GM19043 (cell line): ENCODE measurements at regions not wholly inside any gene's neighbourhood (a gene's known extent, or its start where the extent isn't known, plus 50 kb on each side); places are given as distances from the start of the nearest gene placed in this dataset.
"Not testable (repeated sequence)": the region's sequence is repeated elsewhere in the genome, so short reads cannot be mapped to it uniquely, and the experiment has no call there.

ENCODE experiments used
- ATAC-seq: cut with Tn5 transposase; IDR thresholded peaks from one replicate; pipeline ENCODE4 v1.9.1; 2021; ENCODE audit warnings: low read depth; ENCODE audit not compliant: unreplicated experiment

DNA sequence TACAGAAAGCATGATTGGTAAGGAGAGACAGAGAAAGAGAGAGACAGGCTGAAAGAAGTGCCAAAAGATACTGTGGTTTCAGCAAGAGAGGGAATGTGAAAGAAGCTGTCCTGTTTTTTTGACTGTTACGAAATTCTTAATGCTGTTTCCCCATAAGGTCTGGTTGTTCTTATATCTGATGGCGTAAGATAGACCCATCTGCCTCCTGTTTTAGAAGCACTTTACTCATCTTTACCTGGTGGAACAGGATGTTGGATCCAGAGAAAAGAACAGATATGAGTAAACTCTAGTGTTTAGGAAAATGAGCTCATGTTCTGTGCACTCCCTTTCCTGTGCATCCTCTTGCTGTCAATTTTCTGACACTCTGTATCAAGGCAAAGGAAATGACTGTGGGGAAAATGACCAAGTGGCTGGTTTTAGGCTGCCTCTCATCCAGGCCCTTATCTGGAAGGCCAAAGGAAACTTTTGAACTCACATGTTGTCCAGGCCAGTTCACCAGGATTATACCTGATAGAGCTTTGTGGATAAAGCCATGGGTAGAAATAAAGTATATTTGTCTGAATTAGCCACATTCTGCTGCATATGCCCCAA lies 311.7 kb upstream of the HTR2C start:
- no peak for ATAC-seq

DNA sequence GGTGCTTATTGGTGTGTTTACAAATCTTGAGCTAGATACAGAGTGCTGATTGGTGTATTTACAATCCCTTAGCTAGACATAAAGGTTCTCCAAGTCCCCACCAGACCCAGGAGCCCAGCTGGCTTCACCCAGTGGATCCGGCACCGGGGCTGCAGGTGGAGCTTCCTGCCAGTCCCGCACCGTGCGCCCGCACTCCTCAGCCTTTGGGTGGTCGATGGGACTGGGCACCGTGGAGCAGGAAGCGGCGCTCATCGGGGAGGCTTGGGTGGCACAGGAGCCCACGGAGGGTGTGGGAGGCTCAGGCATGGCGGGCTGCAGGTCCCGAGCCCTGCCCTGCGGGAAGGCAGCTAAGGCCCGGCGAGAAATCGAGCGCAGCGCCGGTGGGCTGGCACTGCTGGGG lies 313.5 kb upstream of the HTR2C start:
- not testable (repeated sequence) for ATAC-seq

DNA sequence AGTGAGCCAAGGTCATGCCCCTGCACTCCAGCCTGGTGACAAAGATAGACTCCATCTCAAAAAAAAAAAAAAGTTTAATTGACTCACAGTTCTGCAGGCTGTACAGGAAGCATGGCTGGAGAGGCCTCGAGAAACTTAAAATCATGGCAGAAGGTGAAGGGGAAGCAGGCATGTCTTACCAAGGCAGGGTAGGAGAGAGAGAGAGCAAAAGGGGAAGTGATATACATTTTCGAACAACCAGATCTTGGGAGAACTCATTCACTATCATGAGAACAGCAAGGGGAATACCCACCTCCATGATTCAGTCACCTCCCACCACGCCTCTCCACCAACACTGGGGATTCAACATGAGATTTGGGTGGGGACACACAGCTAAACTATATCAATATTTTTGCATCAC lies 315.2 kb upstream of the HTR2C start:
- ATAC-seq, result no peak

DNA sequence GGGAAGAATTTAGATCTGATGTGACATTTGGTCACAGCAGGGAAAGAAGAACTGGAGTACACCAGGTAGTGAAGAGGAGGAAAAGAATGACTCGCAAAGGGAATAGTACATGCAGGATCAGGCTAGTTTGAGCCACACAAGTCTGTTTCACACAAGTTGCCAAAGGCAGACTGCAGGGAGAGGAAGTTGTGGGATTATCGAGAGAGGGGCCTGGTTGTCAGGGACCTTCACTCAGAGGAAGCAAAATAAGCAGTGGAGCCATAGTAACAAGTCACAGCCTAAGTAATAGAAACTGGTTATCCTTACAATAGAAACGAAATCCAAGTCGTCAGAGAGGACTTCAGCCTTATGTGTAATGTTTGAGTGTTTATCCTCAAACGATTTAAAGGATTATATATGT lies 316.7 kb upstream of the HTR2C start:
- ATAC-seq, result no peak

DNA sequence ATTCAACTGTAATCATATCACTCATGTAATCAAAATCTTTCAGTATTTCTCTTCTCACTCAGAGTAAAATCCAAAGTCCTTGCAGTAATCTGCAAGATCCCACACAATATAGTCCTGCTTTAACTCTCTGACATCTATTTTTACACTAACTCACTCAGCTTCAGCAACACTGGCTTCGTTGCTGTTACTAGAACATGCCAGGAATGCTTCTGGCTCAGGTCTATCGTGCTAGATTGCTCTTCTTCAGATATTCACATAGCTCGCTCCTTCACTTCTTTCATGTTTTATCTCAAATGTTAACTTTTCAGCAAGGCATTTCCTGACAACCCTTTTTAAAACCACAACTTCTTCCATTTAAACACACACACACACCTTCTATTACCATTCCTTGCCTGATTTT lies 331.7 kb upstream of the HTR2C start:
- no peak for ATAC-seq

DNA sequence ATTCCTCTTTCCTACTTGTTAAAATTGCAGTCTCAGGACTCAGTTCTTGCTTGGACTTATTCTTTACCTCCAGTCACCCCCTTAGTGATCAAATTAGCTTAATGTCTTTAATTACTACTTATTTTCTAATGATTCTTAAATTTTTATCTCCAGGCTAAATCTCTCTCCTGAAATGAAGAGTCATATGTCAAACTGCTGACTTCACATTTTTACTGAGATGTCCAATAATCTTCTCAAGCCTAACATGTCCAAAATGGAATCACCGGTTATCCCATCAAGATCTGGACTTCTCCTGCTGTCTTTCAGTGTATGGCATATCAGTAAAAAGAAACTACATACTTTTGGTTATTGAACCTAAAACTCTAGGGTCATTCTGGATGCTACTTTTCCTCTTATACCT lies 332.3 kb upstream of the HTR2C start:
- ATAC-seq, result no peak

DNA sequence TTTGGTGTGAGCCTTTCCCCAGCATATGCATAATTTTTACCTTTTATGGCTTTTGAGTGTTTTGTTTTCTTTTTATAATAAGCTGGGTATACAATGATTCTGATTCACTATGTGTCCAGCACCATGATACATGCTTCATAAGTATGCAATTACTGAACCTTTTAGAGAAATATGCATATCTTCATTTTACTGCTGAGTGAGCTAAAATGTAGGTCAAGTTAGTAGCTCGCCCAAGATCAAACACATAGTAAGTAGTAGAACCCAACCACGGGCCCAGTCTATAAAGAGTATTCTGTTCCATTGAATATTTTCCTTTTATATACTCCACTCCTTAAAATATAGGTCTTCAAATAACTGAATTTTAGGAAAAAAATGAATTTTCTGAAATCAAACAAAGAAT lies 362.4 kb upstream of the HTR2C start:
- no peak for ATAC-seq

DNA sequence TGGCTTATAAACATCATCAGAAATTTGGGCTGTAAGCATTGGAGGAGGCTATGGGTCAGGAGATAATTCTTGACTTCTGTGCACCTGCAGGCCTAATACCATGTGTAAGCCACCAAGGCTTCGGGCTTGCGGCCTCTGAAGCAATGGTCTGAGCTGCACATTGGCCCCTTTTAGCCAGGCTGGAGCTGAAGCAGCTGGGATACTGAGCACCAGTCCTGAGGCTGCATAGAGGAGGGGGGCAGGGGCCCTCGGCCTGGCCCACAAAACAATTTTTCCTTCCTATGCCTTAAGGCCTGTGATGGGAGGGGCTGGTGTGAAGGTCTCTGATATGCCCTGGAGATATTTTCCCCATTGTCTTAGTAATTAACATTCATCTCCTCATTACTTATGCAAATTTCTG lies 373.0 kb upstream of the HTR2C start:
- ATAC-seq, result no peak

DNA sequence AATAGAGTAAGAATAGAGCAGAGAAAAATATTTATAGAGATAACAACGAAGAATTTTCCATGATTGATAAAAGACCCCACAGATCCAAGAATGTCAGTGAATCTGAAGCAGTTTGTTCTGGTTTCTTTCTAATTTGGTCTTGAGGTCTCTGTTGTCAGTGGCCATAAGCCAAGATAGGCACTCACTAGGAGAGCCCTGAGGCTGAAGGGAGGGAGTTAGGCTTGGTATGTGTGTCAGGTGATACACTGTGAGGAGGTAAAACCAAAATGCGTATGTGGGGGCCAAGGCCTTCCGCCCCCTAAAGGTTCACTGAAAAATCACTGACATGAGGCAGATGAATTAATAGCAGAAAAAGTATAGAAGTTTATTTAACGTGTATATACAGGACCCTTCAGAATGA lies 382.3 kb upstream of the HTR2C start:
- ATAC-seq, result no peak

DNA sequence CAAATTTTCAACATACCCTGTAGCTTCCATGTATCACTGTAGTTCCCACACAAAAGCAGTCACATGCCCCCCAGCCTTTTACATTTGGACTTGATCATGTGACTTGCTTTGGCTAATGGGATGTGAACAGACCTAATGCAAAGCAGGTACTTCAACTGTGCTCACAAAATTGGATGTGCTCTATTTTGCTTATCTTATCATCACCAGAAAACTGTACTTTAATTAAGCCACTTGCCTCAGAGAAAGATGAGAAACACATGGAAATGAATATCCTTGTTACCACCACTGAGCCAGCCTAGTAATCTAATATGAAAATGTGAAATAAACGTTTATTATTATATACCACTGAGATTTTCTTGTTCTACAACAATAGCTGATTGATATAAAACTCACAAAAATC lies 402.7 kb upstream of the HTR2C start:
- no peak for ATAC-seq

DNA sequence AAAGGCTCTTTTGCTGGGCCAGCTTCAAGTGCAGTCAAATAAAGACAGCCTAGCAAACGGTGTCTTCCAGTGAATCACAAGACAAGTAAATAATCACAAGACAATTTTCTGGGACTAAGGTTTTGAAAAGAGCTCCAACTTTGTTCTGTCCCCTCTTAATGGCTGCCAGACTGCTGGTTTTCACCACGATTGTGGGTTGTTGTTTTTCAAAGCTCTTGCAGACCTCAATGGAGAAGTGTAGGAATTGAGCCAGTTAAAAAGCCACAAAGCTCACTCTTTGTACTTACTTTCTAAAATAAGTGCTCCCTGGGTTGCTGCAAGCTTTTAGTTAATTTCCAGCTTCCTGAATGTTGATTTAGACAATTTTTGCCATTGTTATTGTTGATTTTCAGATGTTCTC lies 405.8 kb upstream of the HTR2C start:
- no peak for ATAC-seq

DNA sequence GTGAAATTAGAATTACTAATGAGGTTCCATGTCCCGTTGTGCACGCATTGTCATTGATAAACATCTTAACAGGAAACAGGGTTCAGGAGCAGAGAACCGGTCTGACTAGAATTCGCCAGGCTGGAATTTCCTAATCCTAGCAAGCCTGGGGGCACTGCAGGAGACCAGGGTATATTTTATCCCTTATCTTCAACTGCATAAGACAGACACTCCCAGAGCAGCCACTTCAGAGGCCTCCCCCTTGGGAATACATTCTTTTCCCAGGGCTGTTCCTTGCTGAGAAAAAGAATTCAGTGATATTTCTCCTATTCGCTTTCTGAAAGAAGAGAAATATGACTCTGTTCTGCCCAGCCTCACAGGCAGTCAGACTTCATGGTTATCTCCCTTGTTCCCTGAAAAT lies 416.6 kb upstream of the HTR2C start:
- ATAC-seq, result not testable (repeated sequence)

DNA sequence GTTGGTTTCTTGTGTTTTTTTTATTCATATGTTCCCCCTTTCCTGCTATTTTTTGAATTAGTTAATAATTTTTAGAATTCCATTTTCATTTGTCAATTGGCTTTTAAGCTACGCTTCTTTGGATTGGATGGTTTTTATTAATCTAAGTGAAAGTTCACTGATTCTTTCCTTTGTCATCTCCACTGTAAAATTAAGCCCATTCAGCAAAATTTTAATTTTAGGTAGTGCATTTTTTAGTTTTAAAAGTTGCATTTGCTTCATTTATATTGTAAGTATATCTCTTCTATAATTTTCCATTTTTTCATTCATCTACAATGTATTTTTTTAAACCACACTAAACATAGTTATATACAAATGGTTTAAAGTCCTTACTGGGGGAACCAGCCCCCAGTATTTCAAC lies 417.3 kb upstream of the HTR2C start:
- no peak for ATAC-seq

DNA sequence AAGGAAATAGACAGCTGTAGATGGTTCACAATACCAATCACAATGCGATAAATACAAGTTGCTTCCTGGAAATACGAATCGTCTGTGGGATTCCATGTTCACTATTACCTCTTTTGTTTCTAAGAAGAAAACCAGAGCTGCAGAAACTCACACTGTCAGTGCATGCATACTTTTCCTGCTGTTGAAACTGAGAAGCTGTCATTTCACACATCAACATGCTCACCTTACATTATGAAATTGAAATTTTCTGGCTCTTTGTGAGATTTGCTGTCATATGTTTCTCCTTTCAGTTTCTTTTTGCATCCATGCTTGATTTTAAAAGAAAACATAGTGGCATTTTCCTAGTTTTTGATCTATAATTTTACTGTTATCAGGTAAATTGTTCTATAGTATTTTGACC lies 418.3 kb upstream of the HTR2C start:
- ATAC-seq, result no peak

DNA sequence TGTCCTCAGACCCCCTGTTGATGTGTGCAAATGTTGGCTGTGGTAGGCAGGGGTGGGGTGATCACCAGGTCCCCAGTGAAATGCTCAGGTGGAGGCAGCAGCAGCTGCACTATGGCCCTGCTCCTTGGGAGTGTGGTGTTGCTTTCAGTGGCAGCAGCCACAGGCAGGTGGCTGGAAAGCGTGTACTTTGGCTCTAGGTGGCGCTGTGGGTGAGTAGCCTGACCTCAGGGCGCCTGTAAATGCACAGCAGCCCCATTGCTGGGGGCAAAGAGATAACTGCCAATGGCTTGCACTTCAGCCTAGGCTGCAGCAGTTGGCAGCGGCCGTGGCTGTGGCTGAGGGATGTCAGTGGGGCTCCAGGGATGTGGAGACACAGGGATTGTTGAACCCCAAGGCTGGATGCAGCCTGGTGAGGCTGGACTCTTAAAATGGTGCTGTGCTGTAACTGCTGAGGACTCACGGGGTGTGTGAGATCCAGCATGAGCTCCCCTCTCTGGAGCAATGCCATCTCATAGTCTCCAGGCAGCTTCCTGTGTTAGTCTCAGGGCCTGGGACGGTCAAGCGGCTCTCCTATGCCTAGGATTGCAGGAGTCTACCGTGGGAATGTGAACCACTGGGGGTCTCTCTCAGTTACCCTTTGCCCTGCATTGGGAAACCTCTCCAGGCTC lies 421.7 kb upstream of the HTR2C start:
- ATAC-seq, result no peak

DNA sequence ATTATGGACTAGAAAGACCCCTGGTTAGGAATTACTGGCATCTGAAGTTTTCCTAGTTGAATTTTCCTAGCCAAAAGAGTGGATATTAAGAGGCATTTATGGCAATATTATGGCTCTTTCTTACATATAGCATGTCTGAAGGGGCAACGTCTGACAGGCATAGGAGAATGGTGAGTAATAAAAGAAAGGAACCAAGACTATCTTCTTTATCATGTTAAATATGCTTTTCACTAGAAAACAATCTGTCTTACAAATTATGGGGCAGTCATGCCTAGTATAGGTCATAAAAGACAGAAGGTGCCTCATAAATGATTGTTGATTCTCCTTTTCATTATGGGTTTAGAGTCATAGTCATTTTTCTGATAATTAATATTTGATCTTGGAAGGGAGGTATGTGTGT lies 431.1 kb upstream of the HTR2C start:
- no peak for ATAC-seq

DNA sequence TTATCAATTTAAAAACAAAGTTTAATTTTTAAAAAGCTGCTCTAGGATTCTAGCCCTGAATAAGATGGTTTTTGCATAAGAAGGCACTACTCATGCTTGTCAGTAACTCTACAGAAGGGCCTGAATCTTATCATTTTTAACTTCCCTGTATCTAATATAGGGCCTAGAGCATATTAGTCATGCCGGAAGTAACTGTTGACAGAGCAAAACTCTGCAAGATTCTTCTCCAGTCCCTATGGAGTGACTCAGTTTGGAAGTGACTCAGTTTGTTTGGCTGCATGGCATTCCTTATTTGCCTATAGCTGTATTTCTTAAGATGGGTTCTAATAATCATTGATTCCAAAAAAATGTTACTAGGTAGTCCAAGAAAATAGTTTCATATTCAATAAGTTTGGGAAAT lies 431.8 kb upstream of the HTR2C start:
- no peak for ATAC-seq

DNA sequence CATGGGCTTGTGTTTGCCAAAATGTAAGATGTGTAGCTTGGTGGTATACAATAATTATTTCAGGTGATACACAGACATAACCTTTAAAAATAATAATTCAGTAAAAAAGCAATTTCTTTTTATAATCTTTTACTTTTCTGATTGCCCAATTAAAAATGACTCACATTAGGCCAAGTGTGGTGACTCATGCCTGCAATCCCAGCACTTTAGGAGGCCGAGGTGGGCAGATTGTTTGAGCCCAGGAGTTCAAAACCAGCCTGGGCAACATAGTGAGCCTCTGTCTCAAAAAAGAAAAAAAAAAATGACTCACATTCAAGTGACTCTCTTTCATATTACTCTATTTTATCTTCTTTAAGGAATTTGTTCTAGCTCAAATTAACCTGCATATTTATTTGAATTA lies 449.4 kb upstream of the HTR2C start:
- no peak for ATAC-seq

DNA sequence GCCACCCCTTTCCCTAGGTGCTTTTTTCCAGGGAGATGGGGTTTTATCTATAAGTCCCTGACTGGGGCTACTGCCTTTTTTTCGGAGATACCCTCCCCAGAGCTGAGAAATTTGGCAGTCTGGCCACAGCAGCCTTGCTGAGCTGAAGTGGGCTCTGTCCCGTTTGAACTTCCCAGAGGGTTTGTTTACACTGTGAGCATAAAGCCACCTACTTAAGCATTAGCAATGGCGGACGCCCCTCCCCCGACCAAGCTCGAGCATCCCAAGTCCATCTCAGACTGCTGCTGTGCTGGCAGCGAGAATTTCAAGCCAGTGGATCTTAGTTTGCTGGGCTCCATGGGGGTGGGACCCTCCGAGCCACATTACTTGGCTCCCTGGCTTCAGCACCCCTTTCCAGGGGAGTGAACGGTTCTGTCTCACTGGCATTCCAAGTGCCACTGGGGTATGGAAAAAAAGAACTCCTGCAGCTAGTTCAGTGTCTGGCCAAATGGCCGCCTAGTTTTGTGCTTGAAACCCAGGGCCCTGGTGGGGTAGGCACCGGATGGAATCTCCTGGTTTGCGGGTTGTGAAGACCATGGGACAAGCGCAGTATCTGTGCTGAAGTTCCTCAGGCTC lies 456.4 kb upstream of the HTR2C start:
- no peak for ATAC-seq

DNA sequence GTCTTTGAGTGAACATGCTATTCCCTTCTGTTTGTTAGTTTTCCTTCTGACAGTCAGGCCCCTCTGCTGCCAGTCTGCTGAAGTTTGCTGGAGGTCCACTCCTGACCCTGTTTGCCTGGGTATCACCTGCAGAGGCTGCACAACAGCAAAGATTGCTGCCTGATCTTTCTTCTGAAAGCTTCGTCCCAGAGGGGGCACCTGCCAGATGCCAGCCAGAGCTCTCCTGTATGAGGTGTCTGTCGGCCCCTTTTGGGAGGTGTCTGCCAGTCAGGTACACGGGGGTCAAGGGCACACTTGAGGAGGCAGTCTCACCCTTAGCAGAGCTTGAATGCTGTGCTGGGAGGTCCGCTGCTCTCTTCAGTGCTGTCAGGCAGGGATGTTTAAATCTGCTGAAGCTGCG lies 456.9 kb upstream of the HTR2C start:
- ATAC-seq, result no peak

DNA sequence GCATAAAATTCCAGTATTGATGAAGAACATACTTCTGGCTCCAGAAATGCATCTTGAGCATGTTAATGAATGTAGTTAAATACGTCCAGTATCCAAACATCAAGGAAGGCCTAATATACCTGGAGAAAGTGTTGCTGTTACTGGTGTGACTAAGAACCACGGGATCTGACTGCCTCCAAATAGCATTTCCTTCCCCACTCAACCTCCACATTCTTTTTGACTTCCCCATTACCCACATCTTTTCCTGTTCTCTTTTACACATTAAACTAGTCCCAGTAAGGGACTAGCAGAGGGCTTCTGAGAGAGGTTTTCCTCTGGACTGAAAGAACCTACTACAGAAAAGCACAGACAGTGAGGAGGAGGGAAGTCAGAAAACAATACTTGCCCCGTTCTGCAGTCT lies 482.8 kb upstream of the HTR2C start:
- no peak for ATAC-seq

DNA sequence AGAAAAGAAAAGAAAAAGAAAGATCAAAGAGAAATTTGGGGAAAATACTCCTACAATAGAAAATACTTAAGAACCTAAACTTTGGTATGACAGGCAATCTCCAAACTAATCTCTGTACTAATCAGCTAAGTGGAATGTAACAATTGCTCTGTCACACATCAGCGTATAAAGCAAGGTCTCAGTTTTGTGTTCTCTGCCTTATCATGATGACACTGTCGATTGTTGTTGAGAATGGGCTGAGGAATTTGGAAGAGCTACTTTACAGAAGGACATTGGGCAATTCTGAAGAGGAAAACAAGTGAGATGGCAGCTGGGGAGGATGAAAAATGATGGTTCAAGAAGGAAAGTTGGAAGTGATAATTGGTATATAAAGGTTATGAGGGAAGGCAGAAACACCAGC lies 486.0 kb upstream of the HTR2C start:
- no peak for ATAC-seq
